ENCODE measurements at regions not wholly inside any gene's neighbourhood (a gene's known extent, or its start where the extent isn't known, plus 50 kb on each side); places are given as distances from the start of the nearest gene placed in this dataset.

GRCh38 chr2:155115846-155116245 is 417.4 kb downstream of the KCNJ3 start:
- no peak for TF ChIP-seq CTCF (IDR thresholded peaks at IDR 0.05; ENCODE audit: low read depth, low read length, poor library complexity, severe bottlenecking)
- TF ChIP-seq EZH2phosphoT487 (IDR thresholded peaks at IDR 0.05; ENCODE audit: borderline replicate concordance, low read length): no peak

All from DOHH2 (cell line).